Gastroesophageal sphincter (tissue), 4 donors: ENCODE measurements at regions not wholly inside any gene's neighbourhood (a gene's known extent, or its start where the extent isn't known, plus 50 kb on each side); places are given as distances from the start of the nearest gene placed in this dataset.

Source experiments
- ATAC-seq: fragments of 150-250 bp; one replicate; pipeline ENCODE4 v1.9.1; 2016; ENCODE audit warnings: mild to moderate bottlenecking, moderate library complexity
- H3K27ac ChIP-seq, 4 donors: fragments of 200-600 bp; sonication (generic) in 3 of 4; 1 replicate in 3 of 4; 2 replicates in 1 of 4; pipeline ENCODE4 v1.5.1; 2016 to 2019
- H3K27me3 ChIP-seq: fragments of 200-600 bp; sonication (generic); one replicate; pipeline ENCODE4 v1.5.1; 2019
- H3K36me3 ChIP-seq, 2 donors: fragments of 200-600 bp; sonication (generic); one replicate each; pipeline ENCODE4 v1.5.1; 2019; ENCODE audit warnings: control low read depth in 1 of 2
- H3K4me1 ChIP-seq, 3 donors: fragments of 200-600 bp; sonication (generic); 1 replicate in 2 of 3; 2 replicates in 1 of 3; pipeline ENCODE4 v1.5.1; 2016 to 2019; ENCODE audit warnings: control low read depth in 2 of 3
- H3K4me3 ChIP-seq, 2 donors: fragments of 200-600 bp; sonication (generic); one replicate each; pipeline ENCODE4 v1.5.1; 2019; ENCODE audit warnings: mild to moderate bottlenecking in 1 of 2, moderate library complexity in 1 of 2
- H3K9me3 ChIP-seq, 3 donors: fragments of 200-600 bp; sonication (generic); one replicate each; pipeline ENCODE4 v1.5.1; 2017 to 2019; ENCODE audit warnings: control low read depth in 2 of 3
- CTCF ChIP-seq, 4 experiments: fragments of 200-600 bp in 2 of 4; fragments of 450-650 bp in 2 of 4; sonication (generic) in 1 of 4; IDR thresholded peaks; one replicate each; pipeline ENCODE4 v1.5.1; 2017 to 2019; ENCODE audit warnings: antibody characterized with exemption in 4 of 4, mild to moderate bottlenecking in 2 of 4, moderate library complexity in 2 of 4
- EP300 ChIP-seq: sonication (generic); formaldehyde crosslinking; IDR thresholded peaks from one replicate; pipeline ENCODE4 v1.6.1; 2017; ENCODE audit warnings: antibody characterized with exemption, mild to moderate bottlenecking
- POLR2A ChIP-seq, 2 donors: fragments of 450-650 bp; IDR thresholded peaks; one replicate each; pipeline ENCODE4 v1.6.1; 2017; ENCODE audit warnings: antibody characterized with exemption in 2 of 2, mild to moderate bottlenecking in 2 of 2, moderate library complexity in 1 of 2
- POLR2AphosphoS5 ChIP-seq: sonication (generic); formaldehyde crosslinking; IDR thresholded peaks from one replicate; pipeline ENCODE4 v1.6.1; 2017; ENCODE audit warnings: antibody characterized with exemption
- WGBS, 2 donors: methylation state at CpG; one replicate each; pipeline ENCODE4 v1.1.5; 2018; ENCODE audit warnings: low coverage in 1 of 2; 5-methylcytosine and 5-hydroxymethylcytosine counted together

DNA sequence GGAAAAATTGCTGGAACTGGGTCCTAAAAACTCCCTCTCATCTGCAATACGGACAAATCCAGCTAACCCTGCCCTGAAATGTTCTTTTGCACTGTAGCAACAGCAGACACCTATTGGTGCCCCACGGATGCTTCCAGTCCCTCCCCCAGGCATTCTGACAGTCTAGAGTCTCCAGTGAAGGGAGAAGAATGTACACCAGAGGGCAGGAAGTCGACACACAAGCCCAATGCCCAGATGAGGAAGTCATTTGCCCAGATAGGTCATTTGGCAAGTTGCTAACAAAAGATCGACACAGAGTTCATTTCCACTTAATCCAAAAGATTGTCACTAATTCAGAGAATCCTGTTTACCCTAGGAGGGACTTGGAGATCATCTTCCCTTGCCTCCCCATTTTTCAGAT lies 293.0 kb upstream of the PRDM1 start:
- TF ChIP-seq EP300, result no peak
- no peak for TF ChIP-seq POLR2AphosphoS5
- TF ChIP-seq POLR2A (IDR thresholded peaks at IDR 0.05), result no peak
- no peak for TF ChIP-seq CTCF (IDR thresholded peaks at IDR 0.05)
- Histone ChIP-seq H3K27ac (no peak overlapping the region), H3K36me3 (no peaks in the 10 kb centered on the region), H3K4me3 (no peak overlapping the region), H3K27me3 (no peaks in the 10 kb centered on the region), H3K9me3 (no peaks in the 10 kb centered on the region), H3K4me1 (peaks cover 0 to 7% (median 6%) of the 10 kb centered on the region in 3 donors)
- ATAC-seq, result no peak
- 48 to 54% methylated on average over 4 of the region's 4 CpGs for WGBS, 2 donors

DNA sequence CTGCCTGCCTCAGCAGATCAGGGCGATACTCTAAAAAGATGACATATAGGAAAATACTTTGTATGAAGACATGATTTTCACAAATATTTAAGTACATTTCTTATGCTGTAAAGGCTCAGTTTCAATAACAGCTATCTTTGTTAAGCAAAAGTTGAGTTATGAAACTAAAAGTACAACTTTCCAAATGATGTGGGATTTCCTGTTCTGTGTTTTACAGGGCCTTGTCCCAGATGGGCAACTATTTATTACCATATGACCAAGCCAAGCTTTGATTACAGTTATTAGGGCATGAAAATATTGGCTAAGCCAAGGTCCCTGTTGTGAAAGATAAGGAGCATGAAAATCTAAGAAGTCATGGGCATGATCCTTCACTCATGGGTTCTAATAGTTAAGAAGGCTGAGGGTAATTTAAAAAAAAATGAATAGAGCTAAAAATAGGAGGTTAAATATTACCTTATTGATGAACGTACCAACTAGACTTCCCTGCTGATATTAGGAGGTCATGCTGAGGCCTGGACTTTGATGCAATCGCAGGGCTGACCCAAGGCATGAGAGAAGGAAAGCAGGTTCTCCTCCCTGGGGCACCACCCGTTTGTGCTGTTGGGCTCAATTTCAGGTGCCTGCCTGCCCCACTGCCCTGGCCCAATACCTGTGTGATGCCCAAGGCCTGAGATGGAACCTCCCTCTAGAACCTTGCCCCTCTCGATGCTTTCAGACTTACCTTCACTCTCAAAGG lies 294.4 kb upstream of the PRDM1 start:
- H3K36me3 ChIP-seq, result no peaks in the 10 kb centered on the region
- no peaks in the 10 kb centered on the region for H3K9me3 ChIP-seq
- no peaks in the 10 kb centered on the region for H3K27me3 ChIP-seq
- H3K27ac ChIP-seq, result no peak overlapping the region
- TF ChIP-seq POLR2A (IDR thresholded peaks at IDR 0.05), result no peak
- no peak overlapping the region for H3K4me3 ChIP-seq
- ATAC-seq, result no peak
- 73 to 87% methylated on average over 4 of the region's 5 CpGs for WGBS, 2 donors
- no peaks in the 10 kb centered on the region for H3K4me1 ChIP-seq

GRCh38 chr6:105791179-105791578 lies 295.0 kb upstream of the PRDM1 start:
- no peaks in the 10 kb centered on the region for H3K36me3 ChIP-seq
- TF ChIP-seq CTCF (IDR thresholded peaks at IDR 0.05) (no peak), POLR2A (IDR thresholded peaks at IDR 0.05) (no peak), EP300 (no peak), POLR2AphosphoS5 (no peak)
- H3K4me1 ChIP-seq, result no peaks in the 10 kb centered on the region
- ATAC-seq, result no peak
- H3K27me3 ChIP-seq, result no peaks in the 10 kb centered on the region
- H3K4me3 ChIP-seq, result no peak overlapping the region
- WGBS, 2 donors, result 83 to 89% methylated on average over 1 of the region's 1 CpG
- H3K27ac ChIP-seq, result no peak overlapping the region
- no peaks in the 10 kb centered on the region for H3K9me3 ChIP-seq

GRCh38 chr6:105790635-105791034 lies 295.5 kb upstream of the PRDM1 start:
- Histone ChIP-seq H3K4me3 (no peak overlapping the region), H3K9me3 (no peaks in the 10 kb centered on the region), H3K36me3 (no peaks in the 10 kb centered on the region), H3K27me3 (no peaks in the 10 kb centered on the region), H3K27ac (no peak overlapping the region), H3K4me1 (no peaks in the 10 kb centered on the region)
- WGBS, 2 donors, result 29 to 38% methylated on average over 1 of the region's 1 CpG
- no peak for ATAC-seq
- TF ChIP-seq CTCF (IDR thresholded peaks at IDR 0.05) (no peak), EP300 (no peak), POLR2A (IDR thresholded peaks at IDR 0.05) (no peak), POLR2AphosphoS5 (no peak)

DNA sequence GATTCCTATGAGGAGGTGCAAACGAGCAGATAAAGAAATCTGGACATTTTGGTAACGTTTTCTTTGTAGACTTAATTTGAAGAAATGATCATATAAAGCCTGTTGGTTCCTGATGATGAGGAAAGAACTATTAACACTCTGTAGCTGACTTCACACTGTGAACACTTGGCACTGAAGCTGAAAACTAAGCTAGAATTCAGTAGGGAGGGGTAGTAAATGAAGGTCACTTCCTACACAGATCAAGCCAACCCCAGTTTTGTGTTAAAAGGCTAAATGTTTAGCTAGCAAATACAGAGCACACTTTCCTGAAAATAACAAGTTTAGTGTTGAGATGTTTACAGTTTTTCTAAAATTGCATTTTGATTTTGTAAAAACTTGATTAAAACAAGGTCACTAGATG lies 296.2 kb upstream of the PRDM1 start:
- 17 to 76% methylated on average over 2 of the region's 2 CpGs for WGBS, 2 donors
- no peaks in the 10 kb centered on the region for H3K36me3 ChIP-seq
- no peak overlapping the region for H3K27ac ChIP-seq
- no peak for ATAC-seq
- no peak for TF ChIP-seq EP300
- TF ChIP-seq CTCF (IDR thresholded peaks at IDR 0.05), result no peak
- no peak for TF ChIP-seq POLR2A (IDR thresholded peaks at IDR 0.05)
- no peak for TF ChIP-seq POLR2AphosphoS5
- no peaks in the 10 kb centered on the region for H3K27me3 ChIP-seq
- H3K4me3 ChIP-seq, result no peak overlapping the region
- H3K9me3 ChIP-seq, result no peaks in the 10 kb centered on the region
- H3K4me1 ChIP-seq, result no peaks in the 10 kb centered on the region
